ENCODE measurements at regions not wholly inside any gene's neighbourhood (a gene's known extent, or its start where the extent isn't known, plus 50 kb on each side); places are given as distances from the start of the nearest gene placed in this dataset.

DNA sequence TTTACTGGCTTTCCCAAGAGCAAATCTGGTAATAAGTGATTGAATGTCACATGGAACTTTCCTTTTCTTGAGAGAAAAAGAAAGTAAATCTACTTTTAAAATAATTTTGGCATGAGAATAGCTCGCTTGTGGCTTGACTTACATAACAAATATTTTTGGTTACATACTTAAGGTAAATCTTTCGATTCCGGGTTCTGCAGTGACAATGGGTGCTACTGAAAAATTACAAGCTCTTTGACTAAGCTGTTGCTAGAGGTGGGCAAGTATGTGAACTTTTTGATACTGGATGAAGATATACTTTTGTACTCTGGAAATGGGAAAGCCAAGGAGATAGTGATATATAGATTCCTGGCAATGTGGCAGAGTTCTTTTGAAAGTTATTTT is 51.9 kb upstream of the OTOL1 start:
- Histone ChIP-seq H3K27me3 (ENCODE audit: control insufficient read depth, insufficient read depth, low read length) (no peaks in the 10 kb centered on the region), H2AFZ (ENCODE audit: low read length) (no peak overlapping the region), H3K9ac (ENCODE audit: insufficient read depth, low read length) (no peak overlapping the region), H3K4me2 (ENCODE audit: extremely low read depth, insufficient read depth, low read length) (no peak overlapping the region), H3K79me2 (ENCODE audit: control insufficient read depth, insufficient read depth, low read length) (no peaks in the 10 kb centered on the region), H3K9me3 (ENCODE audit: control insufficient read depth, insufficient read depth, low read depth, low read length) (no peaks in the 10 kb centered on the region), H3K27ac (ENCODE audit: insufficient read depth, low read length) (no peak overlapping the region), H3K4me1 (ENCODE audit: control insufficient read depth, extremely low read depth, insufficient read depth, low read length) (no peaks in the 10 kb centered on the region), H4K20me1 (ENCODE audit: control insufficient read depth, extremely low read depth, insufficient read depth, low read length) (no peaks in the 10 kb centered on the region), H3K4me3 (replicated peaks in 1 of 4; ENCODE audit: control extremely low read depth in 1 of 4, insufficient read depth in 1 of 4, low read depth in 3 of 4, low read length in 4 of 4) (no peak overlapping the region), H3K36me3 (ENCODE audit: control insufficient read depth, insufficient read depth, low read length) (no peaks in the 10 kb centered on the region)
- DNase-seq (ENCODE audit: low read depth in 2 of 2), result no peak
- TF ChIP-seq, protein P1, sequence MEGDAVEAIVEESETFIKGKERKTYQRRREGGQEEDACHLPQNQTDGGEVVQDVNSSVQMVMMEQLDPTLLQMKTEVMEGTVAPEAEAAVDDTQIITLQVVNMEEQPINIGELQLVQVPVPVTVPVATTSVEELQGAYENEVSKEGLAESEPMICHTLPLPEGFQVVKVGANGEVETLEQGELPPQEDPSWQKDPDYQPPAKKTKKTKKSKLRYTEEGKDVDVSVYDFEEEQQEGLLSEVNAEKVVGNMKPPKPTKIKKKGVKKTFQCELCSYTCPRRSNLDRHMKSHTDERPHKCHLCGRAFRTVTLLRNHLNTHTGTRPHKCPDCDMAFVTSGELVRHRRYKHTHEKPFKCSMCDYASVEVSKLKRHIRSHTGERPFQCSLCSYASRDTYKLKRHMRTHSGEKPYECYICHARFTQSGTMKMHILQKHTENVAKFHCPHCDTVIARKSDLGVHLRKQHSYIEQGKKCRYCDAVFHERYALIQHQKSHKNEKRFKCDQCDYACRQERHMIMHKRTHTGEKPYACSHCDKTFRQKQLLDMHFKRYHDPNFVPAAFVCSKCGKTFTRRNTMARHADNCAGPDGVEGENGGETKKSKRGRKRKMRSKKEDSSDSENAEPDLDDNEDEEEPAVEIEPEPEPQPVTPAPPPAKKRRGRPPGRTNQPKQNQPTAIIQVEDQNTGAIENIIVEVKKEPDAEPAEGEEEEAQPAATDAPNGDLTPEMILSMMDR (conservative IDR thresholded peaks at IDR 0.05 in 1 of 2, IDR thresholded peaks at IDR 0.05 in 1 of 2; ENCODE audit: low read depth in 1 of 2, low read length in 2 of 2), result no peak
- TF ChIP-seq EZH2 (IDR thresholded peaks at IDR 0.05; ENCODE audit: low read length, missing control alignments), result no peak

DNA sequence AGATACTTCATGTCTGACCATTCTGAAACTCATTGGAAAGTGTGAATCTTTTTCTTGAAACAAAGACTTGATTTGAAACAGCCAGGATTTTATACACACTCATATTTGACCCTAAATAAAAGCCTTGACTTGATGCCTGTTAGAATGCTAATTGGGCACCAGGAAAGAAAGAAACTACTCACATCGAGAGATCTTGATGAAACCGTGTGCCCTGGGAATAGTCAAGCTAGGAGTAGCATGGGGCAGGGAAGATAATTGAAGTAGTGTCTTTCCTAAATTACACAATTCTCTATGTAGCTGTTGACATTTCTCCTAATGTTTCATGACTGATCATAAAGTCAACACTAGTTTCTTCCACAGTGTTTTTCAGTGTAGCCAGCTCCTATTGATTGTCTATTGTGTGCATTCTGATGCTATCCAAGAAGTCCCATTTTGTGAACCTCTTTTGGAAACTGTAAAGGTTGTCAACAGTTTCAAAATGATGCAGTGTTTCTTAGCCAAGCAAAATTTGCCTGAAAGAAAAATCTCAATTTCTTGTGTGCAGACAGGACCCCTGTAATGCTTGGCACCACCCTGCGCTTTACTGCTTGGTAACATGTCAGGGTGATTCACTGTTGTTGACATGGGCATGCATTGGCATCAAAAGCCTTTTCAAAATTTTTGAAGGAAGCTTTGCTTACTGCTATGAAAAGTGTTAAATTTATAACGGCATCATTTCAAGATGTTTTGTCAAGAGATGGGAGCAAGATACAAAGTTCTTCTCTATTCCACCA is 52.5 kb upstream of the OTOL1 start:
- H3K4me3 ChIP-seq (replicated peaks in 1 of 4; ENCODE audit: control extremely low read depth in 1 of 4, insufficient read depth in 1 of 4, low read depth in 3 of 4, low read length in 4 of 4), result no peak overlapping the region
- no peak for DNase-seq (ENCODE audit: low read depth in 2 of 2)
- H3K36me3 ChIP-seq (ENCODE audit: control insufficient read depth, insufficient read depth, low read length), result no peaks in the 10 kb centered on the region
- H3K4me2 ChIP-seq (ENCODE audit: extremely low read depth, insufficient read depth, low read length), result no peak overlapping the region
- no peaks in the 10 kb centered on the region for H3K9me3 ChIP-seq (ENCODE audit: control insufficient read depth, insufficient read depth, low read depth, low read length)
- H4K20me1 ChIP-seq (ENCODE audit: control insufficient read depth, extremely low read depth, insufficient read depth, low read length), result no peaks in the 10 kb centered on the region
- H3K79me2 ChIP-seq (ENCODE audit: control insufficient read depth, insufficient read depth, low read length), result no peaks in the 10 kb centered on the region
- H2AFZ ChIP-seq (ENCODE audit: low read length), result no peak overlapping the region
- H3K27me3 ChIP-seq (ENCODE audit: control insufficient read depth, insufficient read depth, low read length), result no peaks in the 10 kb centered on the region
- no peak overlapping the region for H3K9ac ChIP-seq (ENCODE audit: insufficient read depth, low read length)
- no peaks in the 10 kb centered on the region for H3K4me1 ChIP-seq (ENCODE audit: control insufficient read depth, extremely low read depth, insufficient read depth, low read length)
- no peak overlapping the region for H3K27ac ChIP-seq (ENCODE audit: insufficient read depth, low read length)
- no peak for TF ChIP-seq EZH2 (IDR thresholded peaks at IDR 0.05; ENCODE audit: low read length, missing control alignments)
- TF ChIP-seq, protein P1 (conservative IDR thresholded peaks at IDR 0.05 in 1 of 2, IDR thresholded peaks at IDR 0.05 in 1 of 2; ENCODE audit: low read depth in 1 of 2, low read length in 2 of 2), result no peak

DNA sequence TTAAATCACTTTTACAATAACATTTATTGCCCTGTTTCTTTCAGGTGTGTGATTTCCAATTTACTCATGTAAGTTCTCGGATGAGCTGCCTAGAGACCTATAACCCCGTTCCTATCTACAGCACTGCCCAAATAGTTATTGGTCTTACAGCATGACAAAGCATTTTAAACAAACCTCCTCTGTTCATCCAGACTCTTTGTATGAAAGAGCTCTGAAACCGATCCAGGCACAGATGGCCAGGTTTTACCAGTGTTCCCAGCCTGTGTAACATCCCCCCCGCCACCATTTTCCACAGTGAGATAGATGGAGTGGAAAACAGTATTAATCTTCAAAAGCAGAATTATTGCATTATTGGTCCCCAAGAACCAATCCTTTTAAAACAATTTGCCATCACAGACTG is 59.0 kb upstream of the SPTSSB start:
- Histone ChIP-seq H2AFZ (ENCODE audit: low read length) (no peak overlapping the region), H3K27ac (ENCODE audit: insufficient read depth, low read length) (no peak overlapping the region), H3K79me2 (ENCODE audit: control insufficient read depth, insufficient read depth, low read length) (no peaks in the 10 kb centered on the region), H3K36me3 (ENCODE audit: control insufficient read depth, insufficient read depth, low read length) (no peaks in the 10 kb centered on the region), H3K27me3 (ENCODE audit: control insufficient read depth, insufficient read depth, low read length) (no peaks in the 10 kb centered on the region), H3K9me3 (ENCODE audit: control insufficient read depth, insufficient read depth, low read depth, low read length) (no peaks in the 10 kb centered on the region), H3K9ac (ENCODE audit: insufficient read depth, low read length) (no peak overlapping the region), H3K4me2 (ENCODE audit: extremely low read depth, insufficient read depth, low read length) (no peak overlapping the region), H3K4me3 (replicated peaks in 1 of 4; ENCODE audit: control extremely low read depth in 1 of 4, insufficient read depth in 1 of 4, low read depth in 3 of 4, low read length in 4 of 4) (no peak overlapping the region), H4K20me1 (ENCODE audit: control insufficient read depth, extremely low read depth, insufficient read depth, low read length) (no peaks in the 10 kb centered on the region), H3K4me1 (ENCODE audit: control insufficient read depth, extremely low read depth, insufficient read depth, low read length) (no peaks in the 10 kb centered on the region)
- DNase-seq (ENCODE audit: low read depth in 2 of 2), result no peak
- TF ChIP-seq, protein P1 (conservative IDR thresholded peaks at IDR 0.05 in 1 of 2, IDR thresholded peaks at IDR 0.05 in 1 of 2; ENCODE audit: low read depth in 1 of 2, low read length in 2 of 2), result no peak
- TF ChIP-seq EZH2 (IDR thresholded peaks at IDR 0.05; ENCODE audit: low read length, missing control alignments), result no peak
